WERI-Rb-1 (cell line): ENCODE measurements at regions not wholly inside any gene's neighbourhood (a gene's known extent, or its start where the extent isn't known, plus 50 kb on each side); places are given as distances from the start of the nearest gene placed in this dataset.

Source experiments
- DNase-seq: peaks from one replicate; pipeline ENCODE4 v3.0.0-alpha.2; 2020
- H3K27ac ChIP-seq: fragments of 250-450 bp; sonication (Bioruptor Pico); 2 replicates; pipeline ENCODE4 v1.5.1; 2020; ENCODE audit warnings: mild to moderate bottlenecking, moderate library complexity
- H3K27me3 ChIP-seq: fragments of 250-450 bp; sonication (Bioruptor Pico); 2 replicates; pipeline ENCODE4 v1.5.1; 2021; ENCODE audit warnings: mild to moderate bottlenecking, low read depth, moderate library complexity; ENCODE audit not compliant: insufficient read depth, severe bottlenecking
- H3K36me3 ChIP-seq: fragments of 250-450 bp; sonication (Bioruptor Pico); 2 replicates; pipeline ENCODE4 v1.5.1; 2020; ENCODE audit warnings: mild to moderate bottlenecking, moderate library complexity
- H3K4me3 ChIP-seq: 2 replicates; pipeline ENCODE4 v1.5.1; 2011; ENCODE audit warnings: low read depth, mild to moderate bottlenecking, control low read depth, low read length
- H3K9me3 ChIP-seq: fragments of 250-450 bp; sonication (Bioruptor Pico); 2 replicates; pipeline ENCODE4 v1.5.1; 2021; ENCODE audit warnings: mild to moderate bottlenecking, moderate library complexity; ENCODE audit not compliant: severe bottlenecking
- TF ChIP-seq, protein P1 (sequence below): IDR thresholded peaks from 2 replicates; pipeline ENCODE4 v1.5.1; 2011; ENCODE audit warnings: low read depth, mild to moderate bottlenecking, control low read depth, inconsistent platforms, low read length

DNA sequence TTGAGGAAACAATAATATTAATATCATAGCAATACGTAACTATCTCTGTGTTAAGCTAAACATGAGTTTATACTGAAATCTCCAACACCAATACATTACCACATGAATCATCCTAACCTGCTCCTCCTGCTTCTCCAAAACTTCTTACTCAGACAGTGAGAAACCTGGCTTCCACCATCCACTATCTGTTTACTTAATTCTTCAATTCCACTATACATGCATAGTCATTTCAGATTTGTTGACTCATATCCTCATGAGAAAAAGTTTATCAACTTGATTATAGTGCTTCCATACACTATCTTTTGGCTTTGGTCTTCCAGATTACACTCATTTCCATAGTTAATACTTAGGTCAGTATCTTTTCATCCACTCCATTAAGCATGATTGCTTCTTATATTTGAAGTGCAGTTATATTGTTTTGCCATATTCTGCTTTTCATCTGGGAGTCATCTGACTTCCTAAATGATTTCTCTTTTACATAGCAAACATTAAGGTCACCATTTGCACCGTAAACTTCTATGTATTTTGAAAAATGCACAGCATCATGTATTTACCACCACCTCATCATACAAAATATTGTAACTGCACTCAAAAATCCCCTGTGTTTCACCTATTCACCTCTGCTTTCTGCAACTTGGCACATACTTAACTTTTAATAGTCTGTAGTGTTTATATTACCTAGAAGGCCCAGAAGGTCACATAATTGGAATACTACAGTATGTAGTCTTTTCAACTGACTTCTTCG, 970.6 kb downstream of the DIPK2A start:
- H3K36me3 ChIP-seq = no peaks in the 10 kb centered on the region
- DNase-seq = no peak
- H3K27me3 ChIP-seq = no peaks in the 10 kb centered on the region
- no peaks in the 10 kb centered on the region for H3K9me3 ChIP-seq
- TF ChIP-seq, protein P1, sequence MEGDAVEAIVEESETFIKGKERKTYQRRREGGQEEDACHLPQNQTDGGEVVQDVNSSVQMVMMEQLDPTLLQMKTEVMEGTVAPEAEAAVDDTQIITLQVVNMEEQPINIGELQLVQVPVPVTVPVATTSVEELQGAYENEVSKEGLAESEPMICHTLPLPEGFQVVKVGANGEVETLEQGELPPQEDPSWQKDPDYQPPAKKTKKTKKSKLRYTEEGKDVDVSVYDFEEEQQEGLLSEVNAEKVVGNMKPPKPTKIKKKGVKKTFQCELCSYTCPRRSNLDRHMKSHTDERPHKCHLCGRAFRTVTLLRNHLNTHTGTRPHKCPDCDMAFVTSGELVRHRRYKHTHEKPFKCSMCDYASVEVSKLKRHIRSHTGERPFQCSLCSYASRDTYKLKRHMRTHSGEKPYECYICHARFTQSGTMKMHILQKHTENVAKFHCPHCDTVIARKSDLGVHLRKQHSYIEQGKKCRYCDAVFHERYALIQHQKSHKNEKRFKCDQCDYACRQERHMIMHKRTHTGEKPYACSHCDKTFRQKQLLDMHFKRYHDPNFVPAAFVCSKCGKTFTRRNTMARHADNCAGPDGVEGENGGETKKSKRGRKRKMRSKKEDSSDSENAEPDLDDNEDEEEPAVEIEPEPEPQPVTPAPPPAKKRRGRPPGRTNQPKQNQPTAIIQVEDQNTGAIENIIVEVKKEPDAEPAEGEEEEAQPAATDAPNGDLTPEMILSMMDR = no peak
- no peak overlapping the region for H3K27ac ChIP-seq
- H3K4me3 ChIP-seq = no peak overlapping the region

DNA sequence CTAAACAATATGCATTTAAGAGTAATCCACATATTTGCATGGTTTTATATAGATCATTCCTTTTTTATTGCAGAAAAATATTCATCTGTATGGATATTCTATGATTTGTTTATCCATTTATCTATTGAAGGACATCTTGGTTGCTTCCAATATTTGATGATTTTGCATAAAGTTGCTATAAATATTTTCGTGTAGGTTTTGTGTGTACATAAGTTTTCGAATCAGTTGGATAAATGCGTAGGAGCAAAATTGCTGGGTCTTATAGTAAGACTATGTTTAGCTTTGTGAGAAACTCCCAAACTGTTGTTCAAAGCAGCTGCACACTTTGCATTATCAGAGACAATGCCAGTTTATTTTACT, 971.2 kb downstream of the DIPK2A start:
- H3K4me3 ChIP-seq = no peak overlapping the region
- no peaks in the 10 kb centered on the region for H3K27me3 ChIP-seq
- no peaks in the 10 kb centered on the region for H3K36me3 ChIP-seq
- H3K9me3 ChIP-seq = no peaks in the 10 kb centered on the region
- no peak overlapping the region for H3K27ac ChIP-seq
- TF ChIP-seq, protein P1 = no peak
- no peak for DNase-seq

DNA sequence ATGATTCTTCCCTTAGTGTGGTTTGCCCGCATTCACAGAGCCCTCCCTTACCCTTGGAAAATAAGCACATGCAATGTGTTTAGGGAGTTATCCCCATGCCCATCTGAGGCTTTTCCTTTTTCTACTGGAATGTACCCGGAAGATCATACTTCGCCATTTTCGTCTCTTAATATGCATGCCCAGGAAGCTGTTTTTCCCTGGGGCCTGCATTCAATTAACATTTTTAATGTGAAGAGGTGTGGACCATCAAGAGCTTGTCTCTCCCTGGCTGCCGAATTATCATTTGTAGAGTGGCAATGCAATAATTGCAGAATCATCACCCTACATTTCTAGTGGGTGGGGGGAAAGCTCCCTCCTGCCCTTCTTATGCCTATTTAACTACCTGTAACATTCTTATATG, 976.3 kb downstream of the DIPK2A start:
- DNase-seq = no peak
- Histone ChIP-seq H3K27ac (no peak overlapping the region), H3K4me3 (no peak overlapping the region), H3K9me3 (no peaks in the 10 kb centered on the region), H3K27me3 (no peaks in the 10 kb centered on the region), H3K36me3 (no peaks in the 10 kb centered on the region)
- TF ChIP-seq, protein P1 = no peak

DNA sequence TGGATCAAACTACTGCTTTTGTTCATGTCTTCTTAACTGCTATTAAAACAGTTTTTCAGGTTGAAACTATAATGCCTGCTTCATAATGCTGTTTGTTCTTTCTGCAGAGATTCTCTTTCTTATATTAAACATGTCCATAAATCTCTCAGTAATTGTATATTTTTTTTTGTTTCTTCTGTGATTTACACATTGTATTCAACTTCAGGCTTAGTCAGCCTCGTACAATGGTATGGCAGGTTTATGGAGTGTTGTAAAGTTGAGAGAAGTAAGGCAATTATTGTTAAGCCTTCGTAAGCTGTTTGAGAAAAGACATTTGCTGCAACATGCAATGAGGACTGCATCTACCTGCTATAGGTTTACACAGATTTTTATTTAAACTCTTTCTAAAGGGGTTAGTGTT, 977.1 kb downstream of the DIPK2A start:
- TF ChIP-seq, protein P1 = no peak
- no peak overlapping the region for H3K4me3 ChIP-seq

DNA sequence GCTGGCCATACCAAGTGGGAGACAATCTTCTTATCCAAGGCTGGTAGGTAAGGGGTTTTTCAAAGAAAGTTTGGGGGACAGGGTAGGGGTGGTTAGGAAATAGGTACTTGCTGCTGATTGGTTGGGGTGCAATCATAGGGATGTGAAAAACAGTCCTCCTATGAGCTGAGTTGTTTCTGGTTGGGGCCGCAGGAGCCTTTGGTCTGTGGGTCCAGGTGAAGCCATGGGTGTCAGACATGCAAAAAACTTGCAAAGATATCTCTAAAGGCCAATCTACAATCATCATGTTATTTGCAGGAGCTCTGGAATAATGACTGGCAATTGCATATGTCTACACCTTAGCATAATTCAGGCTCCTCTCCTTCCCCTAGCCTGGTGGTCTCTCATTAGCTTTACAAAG, 982.3 kb downstream of the DIPK2A start:
- Histone ChIP-seq H3K4me3 (no peak overlapping the region), H3K27me3 (no peaks in the 10 kb centered on the region), H3K27ac (no peak overlapping the region), H3K9me3 (no peaks in the 10 kb centered on the region), H3K36me3 (no peaks in the 10 kb centered on the region)
- no peak for DNase-seq
- TF ChIP-seq, protein P1 = no peak

More for the DNA sequence above, 977.1 kb downstream of the DIPK2A start:
- DNase-seq = no peak
- H3K9me3 ChIP-seq = no peaks in the 10 kb centered on the region
- H3K27me3 ChIP-seq = no peaks in the 10 kb centered on the region
- no peak overlapping the region for H3K27ac ChIP-seq
- H3K36me3 ChIP-seq = no peaks in the 10 kb centered on the region
